ENCODE measurements at regions not wholly inside any gene's neighbourhood (a gene's known extent, or its start where the extent isn't known, plus 50 kb on each side); places are given as distances from the start of the nearest gene placed in this dataset.

DNA sequence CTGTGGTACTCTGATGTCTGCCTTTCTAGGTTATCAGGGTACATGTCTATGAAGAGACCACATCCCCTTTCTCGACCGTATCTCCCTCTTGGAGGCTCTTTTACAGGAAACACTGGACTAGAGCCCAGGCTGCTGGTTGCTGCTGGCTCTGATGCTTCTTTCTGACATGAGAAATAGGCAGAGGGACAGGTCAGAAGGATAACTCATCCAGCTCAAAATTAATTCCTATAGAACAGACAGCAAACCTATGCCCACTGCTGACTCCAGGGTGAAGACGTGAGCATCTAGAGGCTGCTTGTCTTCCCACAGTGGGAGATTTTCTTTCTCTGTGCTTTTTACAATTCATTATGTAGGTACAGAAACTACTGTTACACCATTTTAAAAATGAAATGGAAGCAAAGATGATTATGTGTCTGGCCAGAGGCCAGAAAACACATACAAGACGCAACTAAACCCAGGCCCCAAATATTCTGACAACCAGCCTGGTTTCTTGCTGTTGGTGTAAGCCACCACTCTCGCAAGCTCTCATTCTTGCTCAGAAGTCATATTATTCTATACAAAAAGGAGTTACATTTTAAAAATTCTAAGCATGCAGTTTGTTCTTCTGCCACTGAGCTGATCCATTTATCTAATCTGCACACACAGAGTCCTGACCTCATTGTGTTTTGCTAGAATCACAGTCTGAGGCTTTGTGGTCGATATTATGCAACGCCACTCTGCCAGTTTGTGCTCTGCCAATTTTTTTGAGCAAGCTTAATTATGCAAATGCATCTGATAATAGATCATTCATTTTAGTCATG is 424.3 kb downstream of the KIF20B start:
- DNase-seq (ENCODE audit: low read depth): peak; percentile 99

DNA sequence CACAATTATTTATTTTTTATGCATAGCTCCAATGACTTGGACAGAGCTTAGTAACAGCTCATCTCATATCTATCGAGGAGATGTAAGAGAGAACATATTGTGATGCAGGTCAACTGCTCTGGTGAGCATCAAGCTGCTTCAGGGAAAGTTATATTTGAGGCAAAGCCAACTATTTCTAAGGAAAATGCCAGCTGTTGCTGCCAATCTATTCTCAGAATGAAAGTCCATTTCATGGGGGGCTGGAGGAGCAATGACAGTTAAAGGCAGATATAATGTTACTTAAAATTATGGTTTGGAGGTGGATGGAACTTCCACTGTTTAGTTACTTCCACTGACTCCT is 424.8 kb downstream of the KIF20B start:
- no peak for DNase-seq (ENCODE audit: low read depth)

DNA sequence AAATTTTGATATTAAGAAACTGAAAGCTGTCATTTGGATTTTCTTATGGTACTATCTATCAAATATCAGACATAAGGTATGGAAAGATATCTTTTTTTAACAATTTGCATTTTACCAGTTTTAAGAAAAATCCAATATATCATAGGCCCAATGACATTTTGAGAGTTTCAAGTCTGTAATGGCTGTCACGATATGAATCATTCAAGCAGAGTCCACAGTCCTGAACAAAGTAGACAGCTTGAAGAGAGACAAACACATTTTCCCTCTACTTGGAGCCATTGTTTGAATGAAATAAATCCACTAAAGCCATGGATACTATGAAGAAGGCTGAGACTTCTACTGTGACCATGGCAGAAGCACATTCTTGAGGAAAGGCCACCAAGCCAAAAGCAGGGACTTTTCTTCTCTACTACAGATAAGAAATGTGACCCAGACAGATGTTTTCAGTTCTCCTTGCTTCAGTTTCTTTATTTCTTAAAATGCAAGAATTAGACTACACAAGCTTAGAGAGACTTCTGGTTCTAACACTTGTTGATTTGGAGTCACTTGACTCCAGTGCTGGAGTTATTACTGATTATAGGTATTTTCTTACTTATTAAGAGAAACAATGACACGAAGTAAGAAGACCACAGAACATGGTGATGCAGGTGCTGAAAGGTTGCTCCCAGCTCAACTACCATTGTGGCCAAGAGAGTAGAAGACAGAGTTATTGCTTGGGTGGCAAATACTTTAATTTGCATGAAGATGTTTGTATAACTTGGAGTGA is 429.1 kb downstream of the KIF20B start:
- DNase-seq (ENCODE audit: low read depth): no peak

DNA sequence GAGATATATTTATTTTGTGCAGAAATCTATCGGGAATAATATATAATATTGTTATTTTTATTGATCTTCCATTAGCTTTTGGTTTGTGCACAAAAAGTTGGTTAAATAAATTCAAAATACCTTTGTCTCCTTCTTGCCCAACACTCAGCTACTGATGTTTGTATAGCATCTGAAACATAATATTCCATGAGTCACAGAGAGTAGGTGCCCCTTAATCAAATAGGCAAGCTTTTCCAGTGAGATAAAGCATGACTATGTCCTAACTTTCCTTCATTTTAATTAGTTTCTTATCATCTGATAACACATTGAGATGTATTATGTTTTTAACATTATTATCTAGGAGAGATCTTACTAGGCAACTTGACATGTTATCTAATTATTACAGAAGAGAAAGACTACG is 432.2 kb downstream of the KIF20B start:
- DNase-seq (ENCODE audit: low read depth): peak; percentile 57

DNA sequence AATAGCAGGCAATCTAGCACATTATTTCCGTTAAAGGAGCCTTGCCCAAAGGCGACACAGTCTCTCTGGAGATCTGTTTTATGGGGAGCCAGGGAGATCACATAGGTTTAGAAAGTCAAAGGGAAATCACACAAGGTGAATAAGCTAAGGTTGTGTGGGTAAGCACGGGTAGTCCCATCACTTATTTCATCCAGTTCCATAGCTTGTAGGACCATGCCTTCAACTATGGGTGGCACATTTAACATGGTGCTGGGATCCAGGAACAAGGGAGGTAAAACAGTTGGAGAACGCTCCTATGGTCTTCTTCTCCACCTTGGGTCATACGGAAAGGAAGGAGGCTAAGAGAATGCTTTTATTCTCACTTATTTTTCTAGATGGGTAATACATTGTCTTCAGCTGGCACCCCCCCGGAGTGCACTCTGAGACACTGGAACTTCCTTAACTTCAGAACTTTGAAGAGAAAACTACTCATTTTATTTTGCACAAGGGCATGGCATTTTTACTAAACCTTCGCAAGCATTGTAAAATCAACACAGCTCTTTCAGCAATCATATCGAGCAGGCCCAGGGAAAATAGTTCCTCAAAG is 435.4 kb downstream of the KIF20B start:
- peak; percentile 55 for DNase-seq (ENCODE audit: low read depth)

DNA sequence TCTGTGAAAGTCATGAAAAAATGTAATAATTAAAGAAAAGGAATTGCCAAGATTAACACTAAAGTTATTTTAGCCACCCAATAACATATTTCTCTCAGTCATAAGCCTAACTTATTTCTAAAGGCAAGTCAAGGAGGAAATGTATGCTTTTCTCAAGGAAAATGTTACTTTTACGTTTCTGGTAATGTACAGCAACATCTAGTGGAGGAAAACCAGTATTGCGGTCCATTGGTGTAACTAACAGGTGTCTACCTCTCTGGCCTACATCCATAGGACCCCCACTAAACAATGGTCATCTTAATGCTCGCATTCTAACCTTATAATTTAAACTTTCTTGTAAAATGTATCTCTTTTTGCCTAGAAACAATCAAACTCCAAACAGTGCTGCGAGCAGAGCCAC is 437.5 kb downstream of the KIF20B start:
- peak; percentile 40 for DNase-seq (ENCODE audit: low read depth)

DNA sequence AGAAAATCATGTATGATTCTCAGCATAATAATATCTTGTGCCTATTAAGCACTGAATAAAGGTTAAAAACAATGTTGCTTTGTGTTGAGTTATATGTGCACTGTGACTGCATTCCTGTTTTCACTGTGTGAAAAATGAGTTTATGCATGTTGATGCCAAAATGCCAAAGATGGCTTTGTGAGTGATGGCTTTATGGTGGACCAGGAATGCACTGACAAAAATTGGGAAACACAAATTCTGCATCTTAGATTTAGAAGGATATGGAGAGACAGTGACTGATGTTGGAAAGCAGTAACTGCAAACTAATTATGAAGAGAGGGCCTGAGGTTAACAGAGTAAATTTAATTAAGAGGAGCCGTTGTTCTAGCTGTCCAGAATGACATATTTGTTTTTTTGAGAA is 440.4 kb downstream of the KIF20B start:
- DNase-seq (ENCODE audit: low read depth): peak; percentile 60

DNA sequence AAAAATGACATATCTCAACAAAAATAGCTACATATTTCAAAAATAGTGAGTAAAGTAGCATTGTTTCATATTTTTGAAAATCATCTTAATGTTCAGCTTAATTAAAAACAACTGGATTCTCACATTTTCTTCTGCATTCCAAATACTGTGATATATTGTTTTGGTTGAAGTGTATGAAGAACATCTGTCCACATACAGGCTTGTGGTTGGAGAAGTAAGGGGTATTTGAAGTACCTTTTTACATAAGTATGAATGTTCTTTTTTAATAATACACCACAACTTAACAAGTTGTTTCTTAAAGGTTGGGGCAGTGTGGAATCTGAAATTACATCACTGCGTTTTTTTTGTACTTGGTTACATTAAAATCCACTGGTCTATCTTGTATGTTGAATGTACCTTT is 442.5 kb downstream of the KIF20B start:
- no peak for DNase-seq (ENCODE audit: low read depth)

DNA sequence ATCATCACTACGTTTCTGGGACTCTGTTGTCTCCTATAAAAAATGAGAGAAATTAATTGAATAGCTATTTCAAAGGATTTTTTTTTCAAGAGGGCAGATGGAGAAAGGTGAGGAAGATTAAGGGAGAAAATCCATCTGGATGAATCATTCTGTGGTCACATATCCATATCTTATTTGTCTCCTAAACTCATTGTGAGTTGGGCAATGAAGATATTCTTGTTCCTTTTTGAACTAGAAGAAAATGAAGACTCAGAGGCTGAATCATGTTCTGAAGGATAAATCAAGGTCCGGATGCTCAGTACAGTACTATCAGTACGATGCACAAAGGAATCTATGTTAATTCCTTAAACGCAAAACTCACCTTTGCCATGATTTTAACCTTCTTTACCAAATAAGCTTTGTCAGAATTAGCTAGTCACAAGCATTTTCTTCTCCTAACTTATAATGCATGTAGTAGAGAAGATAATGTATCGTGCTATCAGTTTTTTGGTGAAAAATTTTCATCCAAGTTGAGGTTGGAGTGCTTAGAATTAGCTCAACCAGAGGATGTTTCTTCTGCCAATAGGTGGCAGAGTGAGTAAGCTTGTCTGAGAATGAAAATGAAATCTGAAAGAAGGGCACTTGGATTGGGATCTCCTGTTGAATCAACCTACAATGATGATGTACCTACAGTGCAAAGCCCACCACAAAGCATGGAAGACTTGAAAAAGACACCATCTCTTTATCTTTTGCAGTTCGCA is 446.9 kb downstream of the KIF20B start:
- peak; percentile 98 for DNase-seq (ENCODE audit: low read depth)

DNA sequence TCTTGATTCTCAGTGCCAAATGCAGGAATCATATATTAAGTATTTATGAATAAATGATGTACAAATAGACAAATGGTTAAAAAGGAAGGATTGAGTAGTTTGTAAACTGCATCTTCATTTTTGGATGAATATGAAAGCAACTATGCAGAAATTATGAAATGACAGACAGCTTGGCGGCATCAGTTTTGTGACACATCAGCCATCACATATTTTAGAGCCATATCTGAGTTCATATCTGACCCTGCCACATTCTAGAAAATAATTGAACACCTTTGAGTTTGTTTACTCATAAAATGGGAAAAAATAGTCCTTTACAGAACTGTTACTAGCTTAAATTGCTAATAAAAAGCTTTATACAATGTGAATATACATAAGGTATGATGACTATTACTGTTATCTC is 448.2 kb downstream of the KIF20B start:
- no peak for DNase-seq (ENCODE audit: low read depth)

DNA sequence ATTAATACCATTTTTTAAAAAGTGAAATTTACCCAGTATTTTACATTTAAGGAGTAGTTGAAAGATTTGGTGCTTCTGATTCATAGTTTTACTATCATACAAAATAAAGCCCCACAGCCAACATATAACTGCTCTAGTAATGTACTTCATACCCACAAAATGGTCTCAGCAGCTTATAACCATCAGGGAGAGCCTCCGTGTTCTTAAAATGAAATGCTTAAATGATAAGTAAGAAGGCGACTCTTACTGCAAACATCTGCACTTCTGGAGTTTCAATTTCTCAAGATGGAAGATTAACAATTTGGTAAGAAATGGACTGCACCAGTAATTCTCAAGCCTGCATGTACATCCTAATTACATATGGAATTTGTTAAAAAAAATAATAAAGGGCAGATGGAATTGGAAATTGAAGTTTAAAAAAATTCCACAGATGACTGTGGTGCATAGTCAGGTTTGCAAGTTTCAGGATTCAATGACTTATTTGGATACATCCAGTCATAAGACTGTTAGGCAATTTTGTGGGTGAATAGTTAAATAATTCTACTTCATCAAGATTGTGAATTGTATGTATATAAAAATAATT is 461.0 kb downstream of the KIF20B start:
- peak; percentile 81 for DNase-seq (ENCODE audit: low read depth)

DNA sequence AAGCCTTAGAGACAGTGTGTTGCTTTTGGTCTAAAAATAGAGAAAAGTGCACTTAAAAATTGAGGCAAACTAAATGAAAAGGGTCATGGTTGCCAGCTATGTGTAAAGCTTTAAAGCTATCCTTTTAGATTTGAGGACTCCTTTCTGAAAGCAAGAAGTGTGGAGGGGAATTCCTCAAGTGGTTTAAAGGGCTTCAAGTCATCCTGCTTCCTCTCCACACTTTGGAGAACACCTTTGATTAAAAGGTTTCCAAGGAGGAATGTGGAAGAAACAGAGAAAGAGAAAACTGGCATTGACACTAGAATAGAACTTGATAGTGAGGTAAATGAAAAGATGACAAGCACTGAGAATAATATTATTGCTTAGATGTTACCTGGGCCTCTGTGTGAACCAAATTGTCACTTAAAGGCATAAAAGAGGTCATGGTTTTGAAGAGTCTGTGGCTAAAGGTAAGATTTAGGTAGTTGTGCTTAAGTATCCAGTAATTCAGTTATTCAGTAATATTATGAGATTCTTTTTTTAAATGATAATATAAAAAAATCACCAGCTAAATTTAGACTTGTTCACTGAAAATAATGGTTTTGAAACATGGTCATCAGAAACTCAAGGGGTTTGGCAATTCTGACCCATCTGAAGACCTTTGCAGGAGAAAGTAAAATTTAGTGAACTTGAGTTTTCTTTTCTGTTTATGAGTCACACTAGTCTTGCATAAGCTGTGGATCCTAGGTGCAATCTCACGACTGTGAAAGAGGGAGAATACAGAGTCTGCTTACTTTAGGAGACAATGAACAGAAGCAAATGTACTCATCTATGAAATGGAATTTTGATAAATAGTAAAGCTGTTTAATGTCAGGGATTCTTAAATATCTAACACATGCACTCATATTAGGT is 466.0 kb downstream of the KIF20B start:
- DNase-seq (ENCODE audit: low read depth): peak; percentile 94

DNA sequence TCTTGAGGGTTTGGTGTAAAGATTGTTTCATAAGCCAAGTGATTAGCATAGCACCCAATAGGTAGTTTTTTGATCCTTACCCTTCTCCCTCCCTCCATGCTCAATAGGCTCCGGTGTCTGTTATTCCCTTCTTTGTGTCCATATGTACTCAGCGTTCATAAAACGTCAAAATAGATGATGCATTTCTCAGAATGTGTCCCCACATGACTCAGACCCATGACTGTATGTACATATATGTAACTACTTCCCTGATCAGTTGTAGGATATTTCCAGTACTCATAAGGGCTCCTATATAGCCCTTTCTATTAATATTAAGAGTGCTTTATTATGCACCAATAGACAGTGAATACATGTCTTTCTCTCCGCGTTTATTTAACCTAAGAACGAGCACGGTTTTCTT is 466.9 kb downstream of the KIF20B start:
- no peak for DNase-seq (ENCODE audit: low read depth)

DNA sequence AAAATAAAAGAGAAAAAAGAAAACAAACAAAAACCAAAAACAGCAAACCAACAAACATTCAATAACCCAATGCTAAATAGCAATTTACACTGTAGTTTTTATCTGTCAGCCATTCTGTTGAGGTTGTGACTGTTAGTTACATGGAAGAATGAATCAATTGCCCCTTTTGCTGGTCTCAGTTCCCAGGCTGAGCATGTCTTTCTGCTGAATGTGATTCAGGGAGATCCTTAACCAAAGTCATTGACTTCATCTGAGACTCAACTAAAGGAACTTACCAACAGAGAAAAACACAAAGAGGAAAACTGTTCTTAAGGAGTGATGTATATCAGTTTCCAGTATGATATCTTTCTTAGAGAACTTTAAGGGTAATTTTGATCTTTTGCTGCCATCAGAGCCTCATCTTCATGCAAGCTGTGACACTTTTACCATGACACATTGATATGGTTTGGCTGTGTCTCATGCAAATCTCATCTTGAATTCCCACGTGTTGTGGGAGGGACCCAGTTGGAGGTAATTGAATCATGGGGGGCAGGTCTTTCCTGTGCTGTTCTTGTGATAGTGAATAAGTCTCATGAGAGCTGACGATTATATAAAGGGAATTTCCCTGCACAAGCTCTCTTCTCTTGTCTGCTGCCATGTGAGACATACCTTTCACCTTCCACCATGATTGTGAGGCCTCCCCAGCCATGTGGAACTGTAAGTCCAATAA is 469.8 kb downstream of the KIF20B start:
- DNase-seq (ENCODE audit: low read depth): no peak

DNA sequence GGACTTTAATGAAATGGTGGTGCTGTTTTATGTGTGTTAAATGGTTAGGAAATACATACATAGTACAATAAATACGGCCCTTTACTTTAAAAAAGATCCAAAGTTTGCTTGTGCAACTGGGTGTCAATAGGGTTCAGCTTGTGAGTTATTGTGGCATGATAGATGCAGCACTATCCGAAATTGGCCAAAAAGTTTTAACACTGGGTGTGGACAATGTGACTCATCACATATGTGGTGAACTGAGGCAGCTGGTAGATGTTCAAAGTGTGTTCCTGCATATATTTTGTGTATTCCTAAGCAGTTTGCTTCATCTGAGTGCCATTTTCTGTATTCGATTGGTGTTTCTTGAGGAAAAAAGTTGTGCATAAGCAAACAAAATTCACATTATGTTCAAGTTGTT is 473.1 kb downstream of the KIF20B start:
- DNase-seq (ENCODE audit: low read depth): no peak

DNA sequence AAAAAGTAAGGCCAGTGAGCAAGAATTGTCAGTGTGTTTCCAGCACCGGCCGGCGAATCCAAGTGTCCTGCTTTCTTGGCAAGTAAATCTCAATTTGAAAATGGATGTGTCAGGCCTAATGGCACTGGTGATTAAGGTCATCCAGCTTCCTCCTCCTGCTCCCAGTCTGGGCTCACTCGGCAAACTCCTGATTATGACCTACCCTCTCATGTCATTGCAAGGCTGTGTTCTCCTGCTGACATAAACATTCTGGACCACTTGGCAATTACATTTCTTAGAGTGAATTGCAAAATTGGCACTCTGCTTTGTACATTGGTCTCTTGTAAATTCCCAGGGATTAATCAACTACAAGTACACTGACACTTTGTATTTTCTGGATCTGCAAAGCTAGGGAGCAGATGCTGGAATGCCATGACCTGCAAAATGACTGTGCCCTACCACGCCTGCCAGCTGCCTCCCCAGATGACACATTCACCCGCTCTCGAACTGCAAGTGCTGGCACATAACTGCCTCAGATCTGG is 473.8 kb downstream of the KIF20B start:
- peak; percentile 38 for DNase-seq (ENCODE audit: low read depth)

DNA sequence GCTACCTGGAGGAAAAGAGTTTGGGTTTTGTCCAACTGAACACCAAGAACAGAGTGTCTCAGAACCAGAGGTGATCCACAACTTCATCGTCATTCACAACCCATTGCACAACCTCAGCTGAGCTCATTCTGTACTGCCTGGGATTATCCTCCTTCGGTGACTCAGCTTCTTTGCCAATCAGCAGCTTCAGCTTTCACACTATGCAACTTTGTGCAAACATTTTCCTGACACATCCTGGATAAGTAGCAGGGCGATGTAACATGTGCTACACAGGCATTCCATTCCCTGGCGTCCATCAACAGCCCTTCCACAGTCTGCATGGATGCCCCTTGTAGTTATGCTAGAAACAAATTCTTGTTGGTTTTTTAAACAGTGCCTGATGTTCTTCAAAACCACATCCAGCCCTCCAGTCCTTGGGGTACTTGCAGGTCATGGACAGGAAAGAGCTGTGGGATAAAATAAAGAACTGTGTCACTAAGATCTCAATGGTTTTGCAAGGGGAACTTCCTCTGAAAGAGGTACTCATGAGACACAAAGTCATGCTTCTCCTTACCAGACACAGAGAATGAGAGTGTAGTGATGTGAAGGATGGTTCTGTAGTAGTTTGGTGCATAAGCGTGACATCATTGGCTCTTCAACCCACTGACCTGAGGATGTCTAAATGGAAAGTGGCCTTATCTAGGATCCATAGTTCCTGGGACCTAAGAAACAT is 478.5 kb downstream of the KIF20B start:
- DNase-seq (ENCODE audit: low read depth): peak; percentile 100

DNA sequence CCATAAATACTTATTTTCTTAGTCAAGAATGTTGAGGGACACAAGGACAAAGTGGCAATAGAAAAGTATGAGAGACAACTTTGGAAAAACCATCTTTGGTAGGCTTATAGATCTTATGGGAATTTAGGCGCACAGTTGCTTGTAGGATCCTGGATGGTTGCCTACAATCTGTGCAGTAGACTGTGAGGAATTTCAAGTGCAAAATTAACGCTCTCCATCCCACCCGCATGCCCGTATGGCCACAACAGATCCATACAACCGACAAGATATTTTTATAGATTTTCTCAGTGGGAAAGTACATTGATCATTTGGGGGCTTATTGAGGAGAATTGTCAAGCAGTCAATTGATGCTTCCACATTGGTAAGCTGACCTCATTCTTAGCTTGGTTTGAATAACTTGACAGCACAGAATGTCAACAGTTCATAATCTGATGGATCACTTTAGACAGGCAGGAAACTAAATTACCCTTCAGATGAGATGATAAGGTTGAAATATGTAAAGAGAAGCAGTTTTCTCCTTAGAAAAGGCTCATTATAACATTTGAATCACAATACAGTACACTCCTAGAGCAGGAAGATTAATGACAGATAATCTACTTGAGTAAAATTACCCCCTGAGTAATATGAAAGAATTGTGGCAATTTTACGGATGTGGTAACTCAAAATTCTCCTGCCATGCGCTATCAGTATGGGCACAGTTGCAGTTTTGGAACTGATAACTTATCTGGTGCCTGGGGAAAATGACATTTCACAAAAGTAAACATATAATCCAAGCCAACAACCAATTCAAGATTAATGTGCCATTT is 479.7 kb downstream of the KIF20B start:
- DNase-seq (ENCODE audit: low read depth): peak; percentile 97

DNA sequence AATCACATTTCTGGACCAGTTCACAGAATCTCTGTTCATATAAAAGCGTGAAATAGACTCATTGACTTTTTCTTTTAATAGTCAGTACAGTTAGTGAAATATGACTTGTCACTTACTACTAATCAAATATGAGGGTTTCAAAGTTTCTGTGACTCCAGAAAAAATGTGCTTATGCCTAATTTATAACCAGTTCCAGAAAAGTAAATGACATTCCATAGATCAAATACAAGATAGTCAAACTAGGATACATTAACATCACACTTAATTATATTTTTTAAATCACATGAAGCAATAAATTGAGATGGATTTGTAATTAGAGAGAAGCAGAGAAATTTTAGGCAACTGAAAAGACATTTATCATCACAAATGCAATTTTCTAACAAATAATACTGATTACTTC is 491.4 kb downstream of the KIF20B start:
- DNase-seq (ENCODE audit: low read depth): no peak

Data from amniotic epithelial cell (primary cell).